Activated CD8-positive, alpha-beta memory T cell treated with anti-CD3 and anti-CD28 coated beads, Interleukin-2, amount 10 ng/mL, durations not matched to agents 7 days and 5 days (primary cell): ENCODE measurements at regions not wholly inside any gene's neighbourhood (a gene's known extent, or its start where the extent isn't known, plus 50 kb on each side); places are given as distances from the start of the nearest gene placed in this dataset.

Source experiments
- ATAC-seq: fragments of 150-1000 bp; cut with Tn5 transposase; one replicate; pipeline ENCODE4 v1.10.0; 2021; ENCODE audit warnings: moderate library complexity
- CTCF ChIA-PET: fragments of 350-600 bp; sonication (Branson Sonifier 250); formaldehyde crosslinking; loops from one replicate; lab custom pipeline; 2021; ENCODE audit warnings: antibody characterized with exemption; lab: Charles Lee
- DNase-seq: peaks from one replicate; pipeline ENCODE4 v3.0.0-alpha.2; 2020
- H3K27ac Mint-ChIP-seq: one replicate; pipeline ENCODE4 v1.8.0; 2021; ENCODE audit warnings: mild to moderate bottlenecking, mixed read lengths
- H3K27me3 Mint-ChIP-seq: one replicate; pipeline ENCODE4 v1.8.0; 2021; ENCODE audit warnings: mixed read lengths
- H3K36me3 Mint-ChIP-seq: one replicate; pipeline ENCODE4 v1.8.0; 2021; ENCODE audit warnings: mild to moderate bottlenecking, mixed read lengths
- H3K4me1 Mint-ChIP-seq: one replicate; pipeline ENCODE4 v1.8.0; 2021; ENCODE audit warnings: mixed read lengths
- H3K4me3 Mint-ChIP-seq: one replicate; pipeline ENCODE4 v1.8.0; 2021; ENCODE audit warnings: mild to moderate bottlenecking, moderate library complexity, mixed read lengths
- H3K9me3 Mint-ChIP-seq: one replicate; pipeline ENCODE4 v1.8.0; 2022; ENCODE audit warnings: low read depth, mixed read lengths

DNA sequence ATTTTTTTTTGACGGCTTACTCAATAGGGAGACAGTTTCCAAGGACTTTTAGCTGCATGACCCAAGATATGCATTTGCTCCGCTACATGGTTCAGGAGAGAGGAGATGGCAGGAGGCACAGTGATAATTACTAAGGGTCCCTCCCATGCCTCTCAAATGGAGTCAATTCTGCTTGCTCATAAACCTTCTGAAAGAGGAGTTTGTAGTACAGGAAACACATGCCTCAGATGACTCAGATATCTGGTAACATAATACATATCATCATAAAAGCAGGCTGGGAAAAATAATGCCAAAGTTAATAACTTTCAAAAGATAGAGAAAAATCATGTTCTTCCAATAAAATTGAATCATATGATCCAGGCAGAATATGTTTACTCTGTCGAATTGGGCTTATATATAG is 97.6 kb upstream of the DEFB112 start:
- Mint-ChIP-seq H3K9me3 (no peaks in the 10 kb centered on the region), H3K27me3 (no peaks in the 10 kb centered on the region), H3K27ac (no peak overlapping the region), H3K4me1 (no peaks in the 10 kb centered on the region), H3K36me3 (no peaks in the 10 kb centered on the region), H3K4me3 (no peak overlapping the region)
- ATAC-seq = no peak
- CTCF ChIA-PET = no interaction called here
- DNase-seq = no peak

DNA sequence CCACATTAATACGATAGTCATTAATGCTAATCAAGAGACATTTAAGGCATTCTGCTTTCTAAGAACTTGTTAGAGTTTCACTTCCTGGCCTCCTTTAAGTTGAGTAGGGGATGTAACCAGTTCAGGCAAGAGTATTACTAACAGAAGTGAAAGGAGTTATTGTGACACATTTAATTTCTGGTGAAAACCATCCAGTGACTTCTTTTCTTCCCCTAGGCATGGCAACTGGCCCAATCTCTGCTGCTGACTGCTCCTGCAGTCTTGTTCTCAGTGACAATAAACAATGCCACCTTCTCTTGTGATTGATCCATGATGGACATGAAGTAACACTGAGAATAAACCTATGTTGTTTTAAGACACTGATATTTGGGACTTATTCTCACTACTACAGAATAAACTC is 130.9 kb upstream of the DEFB112 start:
- CTCF ChIA-PET = no interaction called here
- ATAC-seq (no peak), DNase-seq (no peak)
- Mint-ChIP-seq H3K4me3 (no peak overlapping the region), H3K27ac (no peak overlapping the region), H3K27me3 (no peaks in the 10 kb centered on the region), H3K4me1 (no peaks in the 10 kb centered on the region), H3K9me3 (peaks cover 3% of the 10 kb centered on the region), H3K36me3 (no peaks in the 10 kb centered on the region)

DNA sequence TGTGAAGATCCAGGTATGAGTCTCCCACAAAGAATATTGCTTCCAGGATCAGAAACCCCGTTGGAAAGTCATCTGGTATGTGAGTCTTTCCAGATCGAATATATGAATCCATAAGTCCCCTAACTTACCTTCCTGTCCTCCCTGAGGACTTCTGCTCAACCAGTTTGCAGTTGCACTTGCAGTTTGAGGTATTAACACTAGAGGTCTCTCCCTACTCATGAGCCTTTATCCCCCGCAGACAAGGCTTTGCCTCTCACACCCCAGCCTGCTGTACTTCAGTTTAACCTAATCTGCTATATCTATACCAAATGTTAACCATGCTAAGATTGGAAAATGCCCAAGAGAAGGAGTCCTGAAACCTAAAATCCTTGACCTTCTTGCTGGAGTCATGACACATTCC is 135.3 kb upstream of the DEFB112 start:
- no peaks in the 10 kb centered on the region for H3K4me1 Mint-ChIP-seq
- no peaks in the 10 kb centered on the region for H3K36me3 Mint-ChIP-seq
- DNase-seq (no peak), ATAC-seq (no peak)
- no peaks in the 10 kb centered on the region for H3K27me3 Mint-ChIP-seq
- H3K27ac Mint-ChIP-seq = no peak overlapping the region
- H3K9me3 Mint-ChIP-seq = peaks cover 8% of the 10 kb centered on the region
- CTCF ChIA-PET = no interaction called here
- no peak overlapping the region for H3K4me3 Mint-ChIP-seq

DNA sequence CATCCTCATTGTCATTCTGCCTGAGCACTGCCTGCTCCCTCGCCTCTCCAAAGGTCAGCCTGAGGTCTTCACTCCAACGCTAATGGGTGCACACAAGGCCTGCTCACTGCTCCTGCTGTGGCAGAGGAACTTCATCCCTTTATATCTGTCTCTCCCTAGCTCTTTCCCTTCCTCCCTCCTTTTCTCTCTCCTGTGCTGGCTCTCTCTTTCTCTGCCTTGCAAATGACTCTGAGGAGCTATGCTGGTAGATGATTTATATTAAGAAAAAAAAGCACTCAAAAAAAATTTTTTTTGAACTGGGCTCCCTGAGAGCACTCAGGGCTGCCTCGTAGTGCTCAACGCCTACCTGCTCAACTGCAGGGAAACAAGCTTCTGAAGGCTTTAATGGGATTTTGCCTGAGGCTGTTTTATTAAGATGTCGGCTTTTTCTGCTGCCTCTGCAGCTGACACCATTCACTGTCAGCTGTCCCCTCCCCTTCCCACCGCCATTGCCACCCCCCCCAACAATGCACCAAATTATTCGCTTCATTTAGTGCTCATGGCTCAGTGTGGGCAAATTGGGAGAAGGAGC is 137.7 kb upstream of the DEFB112 start:
- CTCF ChIA-PET = no interaction called here
- ATAC-seq (no peak), DNase-seq (no peak)
- no peak overlapping the region for H3K4me3 Mint-ChIP-seq
- H3K27ac Mint-ChIP-seq = no peak overlapping the region
- H3K27me3 Mint-ChIP-seq = no peaks in the 10 kb centered on the region
- H3K36me3 Mint-ChIP-seq = no peaks in the 10 kb centered on the region
- no peaks in the 10 kb centered on the region for H3K4me1 Mint-ChIP-seq
- H3K9me3 Mint-ChIP-seq = peaks cover 7% of the 10 kb centered on the region

DNA sequence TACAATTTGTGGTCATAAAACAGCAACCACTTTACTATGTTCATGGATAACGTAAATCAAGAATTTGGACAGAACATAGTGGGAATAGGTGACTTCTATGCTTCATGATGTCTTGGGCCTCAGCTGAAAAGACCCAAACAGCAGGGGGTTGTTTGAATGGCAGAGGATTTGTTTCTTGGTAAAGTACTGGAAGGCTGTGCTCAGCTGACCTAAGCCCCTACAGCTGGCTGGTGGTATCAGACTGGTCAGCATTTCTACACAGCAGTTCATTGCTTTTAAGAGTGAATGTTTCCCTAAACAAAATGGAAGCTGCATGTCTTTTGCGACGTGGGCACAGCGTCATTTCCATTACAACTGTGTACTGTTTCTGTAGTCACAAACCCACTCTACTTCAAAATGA is 148.5 kb upstream of the DEFB112 start:
- no peaks in the 10 kb centered on the region for H3K9me3 Mint-ChIP-seq
- H3K4me3 Mint-ChIP-seq = no peak overlapping the region
- H3K4me1 Mint-ChIP-seq = no peaks in the 10 kb centered on the region
- no peak overlapping the region for H3K27ac Mint-ChIP-seq
- CTCF ChIA-PET = no interaction called here
- H3K27me3 Mint-ChIP-seq = no peaks in the 10 kb centered on the region
- no peak for DNase-seq
- ATAC-seq = no peak
- no peaks in the 10 kb centered on the region for H3K36me3 Mint-ChIP-seq

DNA sequence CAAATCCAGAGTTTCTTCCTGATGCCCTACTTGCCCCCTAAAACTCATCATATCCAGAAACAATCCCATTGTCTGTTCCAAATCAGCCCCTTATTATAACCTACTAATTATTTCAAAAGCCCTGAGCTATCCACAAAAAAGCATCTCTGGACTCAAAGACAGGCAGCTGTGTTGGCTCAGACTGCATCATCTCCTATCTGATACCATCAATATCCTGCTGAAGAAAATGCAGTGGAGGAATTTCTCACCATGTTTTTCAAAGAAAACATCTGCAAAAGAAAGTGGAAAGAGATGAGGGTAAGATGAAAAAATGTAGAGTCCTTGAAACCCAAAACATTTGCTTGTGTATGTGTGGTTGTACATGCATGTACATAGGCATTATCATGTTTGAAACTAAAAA is 153.0 kb upstream of the DEFB112 start:
- ATAC-seq (no peak), DNase-seq (no peak)
- no peaks in the 10 kb centered on the region for H3K36me3 Mint-ChIP-seq
- no peaks in the 10 kb centered on the region for H3K27me3 Mint-ChIP-seq
- H3K27ac Mint-ChIP-seq = no peak overlapping the region
- H3K4me1 Mint-ChIP-seq = no peaks in the 10 kb centered on the region
- CTCF ChIA-PET = no interaction called here
- no peak overlapping the region for H3K4me3 Mint-ChIP-seq
- no peaks in the 10 kb centered on the region for H3K9me3 Mint-ChIP-seq

DNA sequence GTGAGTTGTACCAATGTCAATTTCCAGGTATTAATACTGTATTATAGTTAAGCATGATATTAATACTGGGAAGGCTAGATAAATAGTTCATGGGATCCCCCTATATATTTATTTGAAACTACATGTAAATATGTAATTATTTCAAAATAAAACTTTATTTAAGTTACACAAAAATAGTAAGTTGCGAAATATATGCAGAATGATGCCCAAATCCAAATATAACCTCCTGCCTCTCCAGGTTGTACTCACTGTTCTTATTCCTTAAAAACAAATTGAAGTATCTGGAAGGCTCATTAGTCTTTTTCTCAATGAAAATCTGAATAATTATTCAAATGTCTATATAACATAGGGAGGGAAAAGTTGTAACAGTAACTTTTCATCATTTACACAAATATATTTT is 161.9 kb upstream of the DEFB112 start:
- H3K4me1 Mint-ChIP-seq = no peaks in the 10 kb centered on the region
- no peaks in the 10 kb centered on the region for H3K27me3 Mint-ChIP-seq
- no peak overlapping the region for H3K4me3 Mint-ChIP-seq
- peaks cover 5% of the 10 kb centered on the region for H3K9me3 Mint-ChIP-seq
- no peak overlapping the region for H3K27ac Mint-ChIP-seq
- CTCF ChIA-PET = no interaction called here
- DNase-seq (no peak), ATAC-seq (no peak)
- no peaks in the 10 kb centered on the region for H3K36me3 Mint-ChIP-seq

DNA sequence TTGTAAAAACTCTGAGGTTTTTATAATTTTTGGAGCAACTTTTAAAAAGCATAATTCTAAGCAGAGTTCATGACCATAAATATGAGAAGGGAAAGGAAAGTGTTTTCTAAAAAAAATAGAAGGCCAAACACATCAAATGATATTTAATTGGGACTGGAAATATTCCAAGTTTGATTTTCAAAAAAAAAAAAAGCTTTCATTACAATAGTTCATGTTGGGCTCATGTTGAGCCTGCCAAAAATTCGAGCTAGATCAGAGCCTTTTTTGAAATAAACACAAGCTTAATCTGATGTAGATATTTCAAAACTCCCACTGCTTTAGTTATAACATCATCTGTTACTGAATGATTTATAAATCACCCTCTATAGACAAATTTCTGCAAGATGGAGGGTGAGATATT is 163.4 kb upstream of the DEFB112 start:
- DNase-seq = no peak
- no peaks in the 10 kb centered on the region for H3K4me1 Mint-ChIP-seq
- no peak overlapping the region for H3K27ac Mint-ChIP-seq
- ATAC-seq = no peak
- no peak overlapping the region for H3K4me3 Mint-ChIP-seq
- no peaks in the 10 kb centered on the region for H3K36me3 Mint-ChIP-seq
- CTCF ChIA-PET = no interaction called here
- H3K27me3 Mint-ChIP-seq = no peaks in the 10 kb centered on the region
- peaks cover 5% of the 10 kb centered on the region for H3K9me3 Mint-ChIP-seq

DNA sequence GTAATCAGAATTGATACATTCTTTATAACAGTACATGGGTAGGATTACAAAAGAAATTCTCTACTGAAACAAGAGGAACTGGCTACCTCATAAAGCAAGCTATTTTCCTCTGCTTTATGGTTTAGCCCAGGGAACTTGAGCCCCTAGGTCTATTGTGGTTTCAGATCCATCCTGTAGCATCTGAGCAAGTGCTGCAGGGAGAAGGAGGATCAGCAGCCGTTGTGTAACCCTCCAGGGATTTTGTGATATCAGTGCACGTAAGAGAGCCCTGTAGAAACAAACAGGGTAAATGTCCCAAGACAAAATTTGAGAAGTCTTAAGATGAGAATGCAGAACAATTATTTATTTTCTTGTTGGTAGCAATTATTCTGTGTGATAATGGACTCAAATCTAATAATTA is 165.2 kb upstream of the DEFB112 start:
- Mint-ChIP-seq H3K27ac (no peak overlapping the region), H3K4me3 (no peak overlapping the region), H3K27me3 (no peaks in the 10 kb centered on the region), H3K9me3 (peaks cover 5% of the 10 kb centered on the region), H3K36me3 (no peaks in the 10 kb centered on the region), H3K4me1 (no peaks in the 10 kb centered on the region)
- CTCF ChIA-PET = no interaction called here
- ATAC-seq (no peak), DNase-seq (no peak)

DNA sequence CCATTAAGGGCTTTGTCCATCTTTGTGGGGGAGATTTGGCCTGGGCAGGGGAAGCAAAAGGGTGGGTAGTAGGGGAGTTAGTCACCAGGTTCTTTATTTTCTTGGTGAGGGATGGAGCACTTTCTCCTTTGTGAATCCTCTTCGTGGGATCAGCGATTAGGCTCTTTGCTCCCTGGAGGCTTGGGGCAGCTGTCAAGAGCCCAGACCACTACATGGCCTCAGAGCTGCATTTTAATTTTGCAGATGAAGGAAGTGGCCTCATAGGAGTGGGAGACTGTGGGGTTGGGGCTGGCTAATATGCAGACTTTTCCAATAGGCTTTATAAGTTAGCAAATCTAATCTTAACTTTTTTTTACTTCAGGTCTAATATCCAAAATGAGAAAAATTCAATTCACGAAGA is 168.1 kb upstream of the DEFB112 start:
- DNase-seq (no peak), ATAC-seq (no peak)
- Mint-ChIP-seq H3K4me1 (no peaks in the 10 kb centered on the region), H3K27ac (no peak overlapping the region), H3K4me3 (no peak overlapping the region), H3K9me3 (peaks cover 8% of the 10 kb centered on the region), H3K36me3 (no peaks in the 10 kb centered on the region), H3K27me3 (no peaks in the 10 kb centered on the region)
- CTCF ChIA-PET = no interaction called here

DNA sequence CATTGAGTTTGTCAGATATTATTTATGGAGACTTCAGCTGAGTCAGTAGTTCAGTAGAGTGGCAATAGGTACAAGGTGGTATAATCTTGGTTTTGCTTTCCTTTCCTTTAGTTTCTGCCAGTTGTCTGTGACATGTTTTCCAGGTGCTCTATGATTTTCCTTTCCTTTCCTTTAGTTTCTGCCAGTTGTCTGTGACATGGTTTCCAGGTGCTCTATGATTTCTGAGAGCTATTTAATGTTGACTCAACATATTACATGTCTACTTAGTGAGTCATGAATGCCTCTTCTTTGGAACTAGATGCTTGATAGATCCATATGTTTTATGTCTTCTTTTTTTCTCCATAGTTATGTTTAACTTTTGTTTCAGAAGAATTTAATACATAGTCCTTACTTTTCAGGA is 186.4 kb upstream of the DEFB112 start:
- H3K4me1 Mint-ChIP-seq = no peaks in the 10 kb centered on the region
- CTCF ChIA-PET = no interaction called here
- H3K27ac Mint-ChIP-seq = no peak overlapping the region
- ATAC-seq (no peak), DNase-seq (no peak)
- H3K27me3 Mint-ChIP-seq = no peaks in the 10 kb centered on the region
- no peak overlapping the region for H3K4me3 Mint-ChIP-seq
- H3K9me3 Mint-ChIP-seq = no peaks in the 10 kb centered on the region
- no peaks in the 10 kb centered on the region for H3K36me3 Mint-ChIP-seq

DNA sequence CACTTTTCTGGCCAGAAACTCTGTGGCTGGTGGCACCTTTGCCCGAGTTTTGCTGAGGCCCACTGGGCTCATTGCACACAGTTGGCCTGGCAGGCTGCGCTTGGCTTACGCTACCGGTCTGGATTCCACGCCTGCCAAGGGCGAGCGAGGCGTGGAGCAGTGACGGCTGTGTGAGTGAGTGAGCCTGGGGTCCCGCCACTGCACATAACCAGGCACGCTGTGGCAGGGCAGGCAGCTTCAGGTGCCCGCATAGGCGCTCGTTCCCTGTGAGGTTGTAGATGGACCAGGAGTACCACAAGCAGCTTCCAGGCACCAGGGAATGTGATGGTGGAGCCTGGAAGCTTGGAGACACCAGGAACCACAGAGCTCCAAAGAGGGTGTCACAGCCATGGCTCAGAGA is 190.1 kb upstream of the DEFB112 start:
- ATAC-seq (no peak), DNase-seq (no peak)
- H3K4me1 Mint-ChIP-seq = no peaks in the 10 kb centered on the region
- no peak overlapping the region for H3K4me3 Mint-ChIP-seq
- H3K27ac Mint-ChIP-seq = no peak overlapping the region
- no peaks in the 10 kb centered on the region for H3K36me3 Mint-ChIP-seq
- CTCF ChIA-PET = no interaction called here
- H3K9me3 Mint-ChIP-seq = no peaks in the 10 kb centered on the region
- no peaks in the 10 kb centered on the region for H3K27me3 Mint-ChIP-seq

DNA sequence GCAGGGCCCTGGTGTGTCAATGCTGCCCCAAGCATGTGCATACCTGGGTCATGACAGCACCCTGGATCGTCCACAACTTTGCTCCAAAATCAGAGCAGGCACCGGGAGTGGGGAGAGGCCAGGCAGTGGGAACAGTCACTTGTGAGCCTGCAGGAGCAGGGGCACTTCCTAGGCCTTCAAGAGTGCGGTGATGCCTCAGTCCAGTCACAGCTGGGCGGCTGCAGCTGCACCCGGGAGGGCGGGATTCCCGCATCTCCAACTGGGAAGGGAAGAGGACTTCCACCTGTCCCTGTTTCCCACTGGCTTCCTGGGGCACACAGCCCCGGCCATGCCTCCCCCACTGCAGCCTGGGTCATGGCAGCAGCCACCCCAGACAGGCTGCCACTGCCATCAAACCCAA is 191.3 kb upstream of the DEFB112 start:
- Mint-ChIP-seq H3K9me3 (peaks cover 3% of the 10 kb centered on the region), H3K4me3 (no peak overlapping the region), H3K36me3 (no peaks in the 10 kb centered on the region), H3K27me3 (no peaks in the 10 kb centered on the region), H3K4me1 (no peaks in the 10 kb centered on the region), H3K27ac (no peak overlapping the region)
- CTCF ChIA-PET = no interaction called here
- DNase-seq (no peak), ATAC-seq (no peak)

DNA sequence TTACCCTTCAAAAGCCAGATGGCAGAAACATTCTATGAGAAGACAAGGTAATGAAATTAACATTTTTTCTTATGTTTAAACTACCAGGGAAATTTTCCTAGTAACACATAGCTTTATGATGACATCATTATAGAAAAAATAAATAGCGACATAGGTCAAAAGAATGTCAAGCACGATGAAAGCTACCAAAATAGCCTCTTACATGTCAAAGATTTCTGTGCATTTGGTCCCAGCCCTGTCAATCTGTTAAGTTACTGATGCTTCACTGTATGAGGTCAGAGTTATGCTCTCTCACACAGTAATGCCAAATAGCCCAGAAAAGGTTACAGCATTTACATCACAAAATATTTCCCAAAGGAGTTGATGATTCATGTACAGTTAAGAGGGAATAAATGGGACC is 199.8 kb upstream of the DEFB112 start:
- Mint-ChIP-seq H3K27me3 (no peaks in the 10 kb centered on the region), H3K4me3 (no peak overlapping the region), H3K27ac (no peak overlapping the region), H3K9me3 (peaks cover 11% of the 10 kb centered on the region), H3K4me1 (no peaks in the 10 kb centered on the region), H3K36me3 (no peaks in the 10 kb centered on the region)
- ATAC-seq (no peak), DNase-seq (no peak)
- CTCF ChIA-PET = no interaction called here

DNA sequence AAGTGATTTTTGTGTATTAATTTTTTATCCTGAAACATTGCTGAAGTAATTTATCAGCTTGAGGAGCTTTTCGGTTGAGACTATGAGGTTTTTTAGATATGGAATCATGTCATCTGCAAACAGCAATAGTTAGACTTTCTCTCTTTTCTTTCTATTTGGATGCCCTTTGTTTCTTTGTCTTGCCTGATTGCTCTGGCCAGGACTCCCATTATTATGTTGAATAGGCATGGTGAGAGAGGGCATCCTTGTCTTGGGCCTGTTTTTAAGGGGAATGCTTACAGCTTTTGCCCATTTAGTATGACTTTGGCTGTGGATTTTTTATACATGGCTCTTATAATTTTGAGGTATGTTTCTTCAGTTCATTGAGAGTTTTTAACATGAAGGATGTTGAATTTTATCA is 207.6 kb upstream of the DEFB112 start:
- CTCF ChIA-PET = no interaction called here
- no peak overlapping the region for H3K27ac Mint-ChIP-seq
- H3K27me3 Mint-ChIP-seq = no peaks in the 10 kb centered on the region
- H3K4me3 Mint-ChIP-seq = no peak overlapping the region
- H3K4me1 Mint-ChIP-seq = no peaks in the 10 kb centered on the region
- no peak for ATAC-seq
- DNase-seq = no peak
- H3K9me3 Mint-ChIP-seq = peaks cover 13% of the 10 kb centered on the region
- no peaks in the 10 kb centered on the region for H3K36me3 Mint-ChIP-seq
